K562 (cell line): ENCODE measurements at regions not wholly inside any gene's neighbourhood (a gene's known extent, or its start where the extent isn't known, plus 50 kb on each side); places are given as distances from the start of the nearest gene placed in this dataset.

Experiments
- ATAC-seq: fragments of 200-7000 bp; cut with Tn5 transposase; 3 replicates; pipeline ENCODE4 v1.9.1; 2020; ENCODE audit warnings: moderate library complexity
- BruUV-seq: library from RNA; stranded (reverse); fragments of 400-500 nt; replicated peaks from 2 replicates; lab custom pipeline; 2021; lab: Mats Ljungman, UMichigan
- CTCF ChIA-PET: fragments of 300-600 bp; formaldehyde crosslinking; extraction: SDS; loops from one replicate; lab custom pipeline; 2021; ENCODE audit warnings: low intra/inter-chr PET ratio; lab: Yijun Ruan, JAX
- POLR2A ChIA-PET: fragments of 300-600, 350-650 bp; sonication (Branson Sonifier 250); formaldehyde crosslinking; extraction: SDS; loops from one replicate; lab custom pipeline; 2021; ENCODE audit warnings: antibody characterized with exemption, inconsistent platforms; lab: Yijun Ruan, JAX
- DNase-seq, 4 experiments: peaks; one replicate each; pipeline versions ENCODE4 v3.0.0 to v3.0.0-alpha.2; 2011 to 2018; ENCODE audit warnings: low spot score in 3 of 4, mixed read lengths in 3 of 4; ENCODE audit errors: extremely low read depth in 1 of 4
- FAIRE-seq: peaks from 2 replicates; lab custom pipeline; 2011; peaks lifted over from hg19 to GRCh38; lab: Jason Lieb, UNC
- H2AFZ ChIP-seq: 2 replicates; pipeline ENCODE4 v1.6.0; 2011; ENCODE audit warnings: low read depth, low read length, control low read depth, inconsistent platforms
- H3K27ac ChIP-seq: fragments of 200-600 bp; 3 replicates; pipeline ENCODE4 v1.8.0; 2011; ENCODE audit warnings: low read depth, mild to moderate bottlenecking, control low read depth, inconsistent platforms, low read length, moderate library complexity, mixed read lengths; ENCODE audit errors: extremely low read depth
- H3K27me3 ChIP-seq, 2 experiments: fragments of 300-600 bp in 1 of 2; 2 replicates in 1 of 2; 3 replicates in 1 of 2; pipeline versions ENCODE4 v1.6.0 to v1.8.0; 2011; ENCODE audit warnings: inconsistent platforms in 2 of 2, low read length in 2 of 2, mild to moderate bottlenecking in 1 of 2, mixed read lengths in 1 of 2, moderate library complexity in 1 of 2; ENCODE audit not compliant: control insufficient read depth in 2 of 2, insufficient read depth in 2 of 2
- H3K36me3 ChIP-seq: fragments of 300-600 bp; 3 replicates; pipeline ENCODE4 v1.8.0; 2011; ENCODE audit warnings: mild to moderate bottlenecking, low read length, inconsistent platforms; ENCODE audit not compliant: control insufficient read depth, insufficient read depth
- H3K4me1 ChIP-seq, 2 experiments: fragments of 200-600 bp in 1 of 2; replicated peaks in 1 of 2; 2 replicates in 1 of 2; 3 replicates in 1 of 2; pipeline versions ENCODE4 v1.5.1 to v1.8.0; 2011; ENCODE audit warnings: inconsistent platforms in 2 of 2, low read length in 2 of 2, mild to moderate bottlenecking in 1 of 2, mixed read lengths in 1 of 2, moderate library complexity in 1 of 2; ENCODE audit not compliant: control insufficient read depth in 2 of 2, insufficient read depth in 2 of 2
- H3K4me2 ChIP-seq: 2 replicates; pipeline ENCODE4 v1.6.1; 2011; ENCODE audit warnings: low read length, control low read depth, inconsistent platforms, mixed read lengths; ENCODE audit not compliant: insufficient read depth
- H3K4me3 ChIP-seq: fragments of 200-600 bp; sonication (generic), shearing (Covaris generic); 2 replicates; pipeline ENCODE4 v1.5.1; 2016; ENCODE audit warnings: control low read depth, inconsistent platforms
- H3K79me2 ChIP-seq: fragments of 200-600 bp; 3 replicates; pipeline ENCODE4 v1.8.0; 2011; ENCODE audit warnings: low read length, inconsistent platforms; ENCODE audit not compliant: control insufficient read depth, insufficient read depth
- H3K9ac ChIP-seq, 2 experiments: 2 replicates each; pipeline versions ENCODE4 v1.6.0 to v1.6.1; 2011; ENCODE audit warnings: low read depth in 2 of 2, low read length in 2 of 2, control low read depth in 1 of 2, inconsistent platforms in 1 of 2, mild to moderate bottlenecking in 1 of 2, mixed read lengths in 1 of 2; ENCODE audit not compliant: insufficient read depth in 1 of 2
- H3K9me1 ChIP-seq: one replicate; pipeline ENCODE4 v1.6.0; 2011; ENCODE audit warnings: inconsistent platforms, mild to moderate bottlenecking, low read length, moderate library complexity; ENCODE audit not compliant: control insufficient read depth, insufficient read depth
- H3K9me3 ChIP-seq: replicated peaks from 2 replicates; pipeline ENCODE4 v1.5.1; 2011; ENCODE audit warnings: low read depth, low read length, inconsistent platforms; ENCODE audit not compliant: control insufficient read depth, insufficient read depth
- H4K20me1 ChIP-seq: replicated peaks from 2 replicates; pipeline ENCODE4 v1.6.1; 2011; ENCODE audit warnings: low read length, inconsistent platforms, mixed read lengths; ENCODE audit not compliant: control insufficient read depth, insufficient read depth
- HDGF ChIP-seq: fragments of 450-650 bp; IDR thresholded peaks from 2 replicates; pipeline ENCODE4 v1.6.1; 2016
- KLF10 ChIP-seq: fragments of 250-450 bp; sonication (Bioruptor Pico); IDR thresholded peaks from 2 replicates; pipeline ENCODE4 v1.6.1; 2021; ENCODE audit warnings: matching md5 sums
- NR4A1 ChIP-seq, 2 experiments: fragments of 250-450 bp in 1 of 2; fragments of 450-650 bp in 1 of 2; sonication (Bioruptor Pico) in 1 of 2; IDR thresholded peaks; 2 replicates each; pipeline versions ENCODE4 v1.4.0 to v1.6.1; 2016 to 2020; ENCODE audit warnings: mild to moderate bottlenecking in 2 of 2, missing compliant biosample characterization in 1 of 2, missing genetic modification characterization in 1 of 2, moderate library complexity in 1 of 2
- POLR2AphosphoS2 ChIP-seq: IDR thresholded peaks from 2 replicates; pipeline ENCODE4 v1.6.1; 2012; ENCODE audit warnings: low read length, improper control_type of control experiment
- POLR2H ChIP-seq: IDR thresholded peaks from 2 replicates; pipeline ENCODE4 v1.6.1; 2016; ENCODE audit warnings: missing genetic modification characterization, low read depth, mild to moderate bottlenecking, control low read depth, missing compliant biosample characterization, moderate library complexity
- STAG1 ChIP-seq: sonication (generic); formaldehyde crosslinking; IDR thresholded peaks from 2 replicates; pipeline ENCODE4 v1.5.0; 2020; ENCODE audit warnings: missing genetic modification reagents, borderline replicate concordance
- ZNF143 ChIP-seq: sonication (generic); formaldehyde crosslinking; IDR thresholded peaks from 2 replicates; pipeline ENCODE4 v1.9.0; 2022; ENCODE audit warnings: mild to moderate bottlenecking, missing genetic modification reagents
- ZNF175 ChIP-seq: fragments of 200-800 bp; sonication (Bioruptor generic); IDR thresholded peaks from 2 replicates; pipeline ENCODE4 v1.6.1; 2016; ENCODE audit warnings: low read depth, mild to moderate bottlenecking, missing genetic modification characterization, missing compliant biosample characterization
- ZNF24 ChIP-seq: fragments of 450-650 bp; IDR thresholded peaks from 2 replicates; pipeline ENCODE4 v1.6.1; 2016
- WGBS: fragments of 100-300 bp; shearing (Covaris generic); methylation state at CpG from one replicate; pipeline ENCODE4 v1.1.6; 2016; ENCODE audit warnings: low coverage, mixed read lengths; ENCODE audit not compliant: insufficient coverage; ENCODE audit errors: missing lambda C conversion rate; 5-methylcytosine and 5-hydroxymethylcytosine counted together
- in situ Hi-C: fragments of 300-500 bp; cut with MboI; formaldehyde crosslinking; loops from 4 replicates; pipeline ENCODE4 v1.15.0; 2018; ENCODE audit warnings: inconsistent platforms, mixed read lengths
- intact Hi-C: fragments of 100-400 bp; cut with micrococcal nuclease; formaldehyde crosslinking; loops from 2 replicates; pipeline ENCODE4 v1.14.2; 2022
- TF ChIP-seq, protein P1 (sequence below), 3 experiments: IDR thresholded peaks in 2 of 3; conservative IDR thresholded peaks in 1 of 3; 2 replicates each; pipeline ENCODE4 v1.5.1; 2011 to 2012; ENCODE audit warnings: low read length in 3 of 3, mild to moderate bottlenecking in 3 of 3, control low read depth in 2 of 3, improper control_type of control experiment in 1 of 3, inconsistent platforms in 1 of 3, low read depth in 1 of 3, mixed read lengths in 1 of 3, moderate library complexity in 1 of 3; ENCODE audit not compliant: insufficient read depth in 2 of 3
- TF ChIP-seq, protein P2 (sequence below): fragments of 450-650 bp; IDR thresholded peaks from 2 replicates; pipeline ENCODE4 v1.6.1; 2016; ENCODE audit warnings: mild to moderate bottlenecking, moderate library complexity

DNA sequence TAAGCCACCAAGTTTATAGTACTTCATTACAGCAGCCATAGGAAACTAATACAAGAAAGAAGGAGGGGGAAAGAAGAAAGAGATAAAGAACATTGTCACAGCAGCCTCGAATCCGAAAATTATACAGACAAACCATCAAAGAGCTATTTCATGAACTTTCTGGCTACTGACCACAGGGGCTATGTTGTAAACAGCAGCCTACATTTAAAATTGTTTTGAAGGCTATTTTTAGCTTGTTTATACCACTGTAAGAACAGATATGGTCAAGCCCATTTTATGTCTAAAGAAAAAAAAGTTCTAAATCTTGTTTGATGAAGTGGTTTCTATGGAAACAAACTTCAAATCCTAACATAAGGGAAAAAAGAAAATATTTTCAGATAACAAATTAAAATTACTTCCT is 282.1 kb downstream of the GABRG1 start:
- H3K4me1 ChIP-seq: no peaks in the 10 kb centered on the region
- no peaks in the 10 kb centered on the region for H3K9me3 ChIP-seq
- DNase-seq (no peak), FAIRE-seq (no peak), ATAC-seq (no peak)
- CTCF ChIA-PET: no interaction called here
- H3K9me1 ChIP-seq: no peaks in the 10 kb centered on the region
- H3K4me2 ChIP-seq: no peak overlapping the region
- no peaks in the 10 kb centered on the region for H3K27me3 ChIP-seq
- no peak overlapping the region for H3K4me3 ChIP-seq
- BruUV-seq: no TSS peak
- intact Hi-C loops: no loop called here
- H2AFZ ChIP-seq: no peak overlapping the region
- H4K20me1 ChIP-seq: no peaks in the 10 kb centered on the region
- POLR2A ChIA-PET: no interaction called here
- no peaks in the 10 kb centered on the region for H3K36me3 ChIP-seq
- no peak overlapping the region for H3K9ac ChIP-seq
- in situ Hi-C loops: no loop called here
- 0% methylated on average over 2 of the region's 2 CpGs for WGBS
- H3K27ac ChIP-seq: no peak overlapping the region
- H3K79me2 ChIP-seq: no peaks in the 10 kb centered on the region
- TF ChIP-seq POLR2AphosphoS2 (no peak), NR4A1 (CRISPR knock-in tag; IDR thresholded peaks at IDR 0.05) (no peak), NR4A1 (tag; IDR thresholded peaks at IDR 0.05) (no peak), ZNF24 (no peak), STAG1 (no peak), ZNF143 (CRISPR knock-in tag) (no peak), KLF10 (no peak), POLR2H (tag) (no peak), ZNF175 (CRISPR knock-in tag) (no peak), HDGF (no peak)
- TF ChIP-seq, protein P1, sequence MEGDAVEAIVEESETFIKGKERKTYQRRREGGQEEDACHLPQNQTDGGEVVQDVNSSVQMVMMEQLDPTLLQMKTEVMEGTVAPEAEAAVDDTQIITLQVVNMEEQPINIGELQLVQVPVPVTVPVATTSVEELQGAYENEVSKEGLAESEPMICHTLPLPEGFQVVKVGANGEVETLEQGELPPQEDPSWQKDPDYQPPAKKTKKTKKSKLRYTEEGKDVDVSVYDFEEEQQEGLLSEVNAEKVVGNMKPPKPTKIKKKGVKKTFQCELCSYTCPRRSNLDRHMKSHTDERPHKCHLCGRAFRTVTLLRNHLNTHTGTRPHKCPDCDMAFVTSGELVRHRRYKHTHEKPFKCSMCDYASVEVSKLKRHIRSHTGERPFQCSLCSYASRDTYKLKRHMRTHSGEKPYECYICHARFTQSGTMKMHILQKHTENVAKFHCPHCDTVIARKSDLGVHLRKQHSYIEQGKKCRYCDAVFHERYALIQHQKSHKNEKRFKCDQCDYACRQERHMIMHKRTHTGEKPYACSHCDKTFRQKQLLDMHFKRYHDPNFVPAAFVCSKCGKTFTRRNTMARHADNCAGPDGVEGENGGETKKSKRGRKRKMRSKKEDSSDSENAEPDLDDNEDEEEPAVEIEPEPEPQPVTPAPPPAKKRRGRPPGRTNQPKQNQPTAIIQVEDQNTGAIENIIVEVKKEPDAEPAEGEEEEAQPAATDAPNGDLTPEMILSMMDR (IDR thresholded peaks at IDR 0.05 in 2 of 3, conservative IDR thresholded peaks at IDR 0.05 in 1 of 3; ENCODE audit: insufficient read depth in 2 of 3, low read depth in 1 of 3, low read length in 3 of 3): no peak
- TF ChIP-seq, protein P2, sequence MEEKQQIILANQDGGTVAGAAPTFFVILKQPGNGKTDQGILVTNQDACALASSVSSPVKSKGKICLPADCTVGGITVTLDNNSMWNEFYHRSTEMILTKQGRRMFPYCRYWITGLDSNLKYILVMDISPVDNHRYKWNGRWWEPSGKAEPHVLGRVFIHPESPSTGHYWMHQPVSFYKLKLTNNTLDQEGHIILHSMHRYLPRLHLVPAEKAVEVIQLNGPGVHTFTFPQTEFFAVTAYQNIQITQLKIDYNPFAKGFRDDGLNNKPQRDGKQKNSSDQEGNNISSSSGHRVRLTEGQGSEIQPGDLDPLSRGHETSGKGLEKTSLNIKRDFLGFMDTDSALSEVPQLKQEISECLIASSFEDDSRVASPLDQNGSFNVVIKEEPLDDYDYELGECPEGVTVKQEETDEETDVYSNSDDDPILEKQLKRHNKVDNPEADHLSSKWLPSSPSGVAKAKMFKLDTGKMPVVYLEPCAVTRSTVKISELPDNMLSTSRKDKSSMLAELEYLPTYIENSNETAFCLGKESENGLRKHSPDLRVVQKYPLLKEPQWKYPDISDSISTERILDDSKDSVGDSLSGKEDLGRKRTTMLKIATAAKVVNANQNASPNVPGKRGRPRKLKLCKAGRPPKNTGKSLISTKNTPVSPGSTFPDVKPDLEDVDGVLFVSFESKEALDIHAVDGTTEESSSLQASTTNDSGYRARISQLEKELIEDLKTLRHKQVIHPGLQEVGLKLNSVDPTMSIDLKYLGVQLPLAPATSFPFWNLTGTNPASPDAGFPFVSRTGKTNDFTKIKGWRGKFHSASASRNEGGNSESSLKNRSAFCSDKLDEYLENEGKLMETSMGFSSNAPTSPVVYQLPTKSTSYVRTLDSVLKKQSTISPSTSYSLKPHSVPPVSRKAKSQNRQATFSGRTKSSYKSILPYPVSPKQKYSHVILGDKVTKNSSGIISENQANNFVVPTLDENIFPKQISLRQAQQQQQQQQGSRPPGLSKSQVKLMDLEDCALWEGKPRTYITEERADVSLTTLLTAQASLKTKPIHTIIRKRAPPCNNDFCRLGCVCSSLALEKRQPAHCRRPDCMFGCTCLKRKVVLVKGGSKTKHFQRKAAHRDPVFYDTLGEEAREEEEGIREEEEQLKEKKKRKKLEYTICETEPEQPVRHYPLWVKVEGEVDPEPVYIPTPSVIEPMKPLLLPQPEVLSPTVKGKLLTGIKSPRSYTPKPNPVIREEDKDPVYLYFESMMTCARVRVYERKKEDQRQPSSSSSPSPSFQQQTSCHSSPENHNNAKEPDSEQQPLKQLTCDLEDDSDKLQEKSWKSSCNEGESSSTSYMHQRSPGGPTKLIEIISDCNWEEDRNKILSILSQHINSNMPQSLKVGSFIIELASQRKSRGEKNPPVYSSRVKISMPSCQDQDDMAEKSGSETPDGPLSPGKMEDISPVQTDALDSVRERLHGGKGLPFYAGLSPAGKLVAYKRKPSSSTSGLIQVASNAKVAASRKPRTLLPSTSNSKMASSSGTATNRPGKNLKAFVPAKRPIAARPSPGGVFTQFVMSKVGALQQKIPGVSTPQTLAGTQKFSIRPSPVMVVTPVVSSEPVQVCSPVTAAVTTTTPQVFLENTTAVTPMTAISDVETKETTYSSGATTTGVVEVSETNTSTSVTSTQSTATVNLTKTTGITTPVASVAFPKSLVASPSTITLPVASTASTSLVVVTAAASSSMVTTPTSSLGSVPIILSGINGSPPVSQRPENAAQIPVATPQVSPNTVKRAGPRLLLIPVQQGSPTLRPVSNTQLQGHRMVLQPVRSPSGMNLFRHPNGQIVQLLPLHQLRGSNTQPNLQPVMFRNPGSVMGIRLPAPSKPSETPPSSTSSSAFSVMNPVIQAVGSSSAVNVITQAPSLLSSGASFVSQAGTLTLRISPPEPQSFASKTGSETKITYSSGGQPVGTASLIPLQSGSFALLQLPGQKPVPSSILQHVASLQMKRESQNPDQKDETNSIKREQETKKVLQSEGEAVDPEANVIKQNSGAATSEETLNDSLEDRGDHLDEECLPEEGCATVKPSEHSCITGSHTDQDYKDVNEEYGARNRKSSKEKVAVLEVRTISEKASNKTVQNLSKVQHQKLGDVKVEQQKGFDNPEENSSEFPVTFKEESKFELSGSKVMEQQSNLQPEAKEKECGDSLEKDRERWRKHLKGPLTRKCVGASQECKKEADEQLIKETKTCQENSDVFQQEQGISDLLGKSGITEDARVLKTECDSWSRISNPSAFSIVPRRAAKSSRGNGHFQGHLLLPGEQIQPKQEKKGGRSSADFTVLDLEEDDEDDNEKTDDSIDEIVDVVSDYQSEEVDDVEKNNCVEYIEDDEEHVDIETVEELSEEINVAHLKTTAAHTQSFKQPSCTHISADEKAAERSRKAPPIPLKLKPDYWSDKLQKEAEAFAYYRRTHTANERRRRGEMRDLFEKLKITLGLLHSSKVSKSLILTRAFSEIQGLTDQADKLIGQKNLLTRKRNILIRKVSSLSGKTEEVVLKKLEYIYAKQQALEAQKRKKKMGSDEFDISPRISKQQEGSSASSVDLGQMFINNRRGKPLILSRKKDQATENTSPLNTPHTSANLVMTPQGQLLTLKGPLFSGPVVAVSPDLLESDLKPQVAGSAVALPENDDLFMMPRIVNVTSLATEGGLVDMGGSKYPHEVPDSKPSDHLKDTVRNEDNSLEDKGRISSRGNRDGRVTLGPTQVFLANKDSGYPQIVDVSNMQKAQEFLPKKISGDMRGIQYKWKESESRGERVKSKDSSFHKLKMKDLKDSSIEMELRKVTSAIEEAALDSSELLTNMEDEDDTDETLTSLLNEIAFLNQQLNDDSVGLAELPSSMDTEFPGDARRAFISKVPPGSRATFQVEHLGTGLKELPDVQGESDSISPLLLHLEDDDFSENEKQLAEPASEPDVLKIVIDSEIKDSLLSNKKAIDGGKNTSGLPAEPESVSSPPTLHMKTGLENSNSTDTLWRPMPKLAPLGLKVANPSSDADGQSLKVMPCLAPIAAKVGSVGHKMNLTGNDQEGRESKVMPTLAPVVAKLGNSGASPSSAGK: no peak
